ENCODE measurements at regions not wholly inside any gene's neighbourhood (a gene's known extent, or its start where the extent isn't known, plus 50 kb on each side); places are given as distances from the start of the nearest gene placed in this dataset.

DNA sequence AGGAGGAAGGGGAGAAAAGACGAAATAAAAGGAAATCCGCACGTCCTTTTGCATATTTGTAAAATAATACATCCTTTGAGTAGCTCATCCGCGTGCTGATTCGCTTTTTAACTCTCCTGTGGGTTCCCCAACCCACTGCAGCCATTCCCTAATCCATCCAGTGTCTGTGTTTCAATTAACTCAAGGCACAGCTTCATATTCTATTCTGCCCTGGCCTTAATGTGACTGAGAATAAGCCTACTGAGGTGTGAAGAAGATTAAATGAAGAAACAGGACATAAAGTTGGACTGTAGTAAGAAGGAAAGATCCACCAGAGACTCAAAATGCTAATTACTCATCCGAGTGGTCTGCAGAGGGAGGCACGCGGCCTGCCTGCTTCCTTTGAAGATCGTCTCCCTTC is 161.4 kb upstream of the SH3BP4 start:
- Histone ChIP-seq H4K91ac (replicated peaks; ENCODE audit: insufficient read length, low read length) (no peak overlapping the region), H3K4me1 (replicated peaks in 1 of 4; ENCODE audit: control insufficient read depth in 3 of 4, insufficient read depth in 4 of 4, low read length in 3 of 4) (peaks cover 0 to 9% (median 2%) of the 10 kb centered on the region in 4 experiments; a peak in 5 of 7 replicates), H2BK20ac (ENCODE audit: low read length) (no peak overlapping the region), H3K23me2 (ENCODE audit: low read depth, low read length) (no peaks in the 10 kb centered on the region), H3K18ac (ENCODE audit: extremely low read depth, low read length) (no peak overlapping the region), H3K4me3 (ENCODE audit: extremely low read depth in 1 of 4, insufficient read depth in 2 of 4, low read depth in 3 of 4, low read length in 4 of 4) (no peak overlapping the region), H2AFZ (ENCODE audit: low read length) (no peak overlapping the region), H2BK12ac (ENCODE audit: low read depth, low read length) (no peak overlapping the region), H3K4me2 (ENCODE audit: insufficient read depth in 1 of 2, low read depth in 2 of 2, low read length in 2 of 2) (no peak overlapping the region), H3K56ac (replicated peaks; ENCODE audit: insufficient read length, low read depth, low read length) (no peak overlapping the region), H3K9me3 (ENCODE audit: insufficient read depth in 2 of 2, low read depth in 1 of 2, low read length in 1 of 2) (no peaks in the 10 kb centered on the region), H3K27me3 (replicated peaks in 1 of 4; ENCODE audit: control insufficient read depth in 3 of 4, extremely low read depth in 1 of 4, insufficient read depth in 3 of 4, low read length in 3 of 4) (peaks cover 0 to 4% (median 2%) of the 10 kb centered on the region in 4 experiments; a peak in 2 of 7 replicates), H4K5ac (ENCODE audit: insufficient read length, low read depth, low read length) (no peak overlapping the region), H3K79me2 (ENCODE audit: control insufficient read depth in 1 of 2, insufficient read depth in 2 of 2, low read length in 2 of 2) (no peaks in the 10 kb centered on the region), H3K36me3 (ENCODE audit: control insufficient read depth in 2 of 4, insufficient read depth in 4 of 4, low read length in 3 of 4) (no peaks in the 10 kb centered on the region), H2AK5ac (ENCODE audit: low read depth, low read length) (no peak overlapping the region), H2BK120ac (replicated peaks; ENCODE audit: low read depth, low read length) (no peak overlapping the region), H3K4ac (replicated peaks; ENCODE audit: insufficient read length, low read depth, low read length) (no peak overlapping the region), H3K9ac (replicated peaks in 1 of 4; ENCODE audit: extremely low read depth in 1 of 4, low read depth in 3 of 4, low read length in 3 of 4) (no peak overlapping the region), H2BK5ac (ENCODE audit: low read depth, low read length) (no peak overlapping the region), H3K14ac (ENCODE audit: insufficient read length) (no peak overlapping the region), H3K27ac (ENCODE audit: low read depth, low read length) (no peak overlapping the region), H3K79me1 (ENCODE audit: low read depth, low read length) (no peaks in the 10 kb centered on the region), H4K20me1 (replicated peaks in 1 of 2; ENCODE audit: control insufficient read depth in 1 of 2, insufficient read depth in 2 of 2, low read length in 2 of 2) (no peaks in the 10 kb centered on the region), H2BK15ac (ENCODE audit: low read length) (no peak overlapping the region), H4K8ac (ENCODE audit: extremely low read depth, insufficient read depth, low read length) (no peak overlapping the region), H3K23ac (ENCODE audit: insufficient read length) (no peak overlapping the region)
- TF ChIP-seq RNF2 (IDR thresholded peaks at IDR 0.05; ENCODE audit: borderline replicate concordance, low read depth, low read length, missing control alignments, poor library complexity, severe bottlenecking) = no peak
- no peak for TF ChIP-seq GABPA (IDR thresholded peaks at IDR 0.05; ENCODE audit: borderline replicate concordance, insufficient read depth, low read length)
- TF ChIP-seq SIN3A (conservative IDR thresholded peaks at IDR 0.05 in 1 of 2, IDR thresholded peaks at IDR 0.05 in 1 of 2; ENCODE audit: low read depth in 1 of 2, low read length in 2 of 2) = no peak
- TF ChIP-seq SAP30 (IDR thresholded peaks at IDR 0.05; ENCODE audit: insufficient read depth, insufficient replicate concordance, low read length) = no peak
- no peak for TF ChIP-seq BACH1 (IDR thresholded peaks at IDR 0.05; ENCODE audit: low read length)
- TF ChIP-seq POLR2AphosphoS5 (IDR thresholded peaks at IDR 0.05; ENCODE audit: low read depth, low read length) = no peak
- no peak for TF ChIP-seq SP1 (IDR thresholded peaks at IDR 0.05; ENCODE audit: low read depth, low read length)
- no peak for TF ChIP-seq ZNF274 (IDR thresholded peaks at IDR 0.05; ENCODE audit: borderline replicate concordance, extremely low read depth, low read length)
- TF ChIP-seq GTF2F1 (IDR thresholded peaks at IDR 0.05; ENCODE audit: borderline replicate concordance, low read depth, low read length) = no peak
- no peak for TF ChIP-seq SIRT6 (IDR thresholded peaks at IDR 0.05; ENCODE audit: low read length)
- no peak for TF ChIP-seq CREB1 (IDR thresholded peaks at IDR 0.05)
- TF ChIP-seq KDM5A (IDR thresholded peaks at IDR 0.05; ENCODE audit: low read length) = no peak
- no peak for TF ChIP-seq TAF7 (optimal IDR thresholded peaks at IDR 0.05; ENCODE audit: borderline replicate concordance, low read depth, low read length)
- no peak for DNase-seq (ENCODE audit: low read depth in 1 of 2, low spot score in 2 of 2)
- 81% methylated on average over 10 of the region's 10 CpGs; no CpG with 5 or more reads in 1 of the 2 experiments for WGBS, 2 experiments (ENCODE audit: extremely low coverage in 1 of 2, insufficient coverage in 1 of 2, insufficient read length in 1 of 2, insufficient replicate concordance in 2 of 2, low coverage in 1 of 2, low lambda C conversion rate in 2 of 2, missing lambda C conversion rate in 1 of 2)
- ChIA-PET CTCF (ENCODE audit: partially characterized antibody) (interaction anchor here (1.0 kb wide), 1 partner anchor 20 kb away, joined by 3 read pairs; no protein-coding TSS in a partner anchor), POLR2A (ENCODE audit: partially characterized antibody) (no interaction called here)
- FAIRE-seq = no peak
